ENCODE measurements at regions not wholly inside any gene's neighbourhood (a gene's known extent, or its start where the extent isn't known, plus 50 kb on each side); places are given as distances from the start of the nearest gene placed in this dataset.

GRCh38 chr18:67845035-67845434 is 328.5 kb upstream of the DSEL start:
- TF ChIP-seq EZH2 (IDR thresholded peaks at IDR 0.05; ENCODE audit: insufficient read depth, poor library complexity, severe bottlenecking), result no peak
- no peak for TF ChIP-seq EZH2phosphoT487 (IDR thresholded peaks at IDR 0.05; ENCODE audit: insufficient read depth, low read depth)

Measured in GM23248 (cell line).